Upper lobe of left lung (tissue), 6 donors: ENCODE measurements at regions not wholly inside any gene's neighbourhood (a gene's known extent, or its start where the extent isn't known, plus 50 kb on each side); places are given as distances from the start of the nearest gene placed in this dataset.

Experiments used
- ATAC-seq, 2 donors: fragments of 200-7000 bp; cut with Tn5 transposase; one replicate each; pipeline ENCODE4 v1.9.1; 2022; ENCODE audit warnings: mild to moderate bottlenecking in 2 of 2, moderate library complexity in 2 of 2; ENCODE audit not compliant: low FRiP score in 2 of 2
- DNase-seq, 2 donors: peaks; one replicate each; pipeline ENCODE4 v3.0.0-alpha.2; 2019 to 2020
- H3K27ac ChIP-seq, 4 donors: fragments of 200-600 bp; sonication (generic); one replicate each; pipeline ENCODE4 v1.5.1; 2016 to 2019
- H3K27me3 ChIP-seq, 4 donors: fragments of 200-600 bp; sonication (generic); one replicate each; pipeline ENCODE4 v1.5.1; 2017 to 2019
- H3K36me3 ChIP-seq, 4 donors: fragments of 200-600 bp; sonication (generic); one replicate each; pipeline ENCODE4 v1.5.1; 2016 to 2019
- H3K4me1 ChIP-seq, 4 donors: fragments of 200-600 bp; sonication (generic); one replicate each; pipeline ENCODE4 v1.5.1; 2018 to 2019
- H3K4me3 ChIP-seq, 4 donors: fragments of 200-600 bp; sonication (generic); one replicate each; pipeline ENCODE4 v1.5.1; 2017 to 2019; ENCODE audit warnings: mild to moderate bottlenecking in 2 of 4, moderate library complexity in 1 of 4
- H3K9me3 ChIP-seq, 4 donors: fragments of 200-600 bp; sonication (generic); one replicate each; pipeline ENCODE4 v1.5.1; 2018 to 2019
- CTCF ChIP-seq, 6 experiments: fragments of 450-650 bp in 4 of 6; fragments of 200-600 bp in 2 of 6; sonication (generic) in 2 of 6; IDR thresholded peaks; one replicate each; pipeline ENCODE4 v1.5.1; 2016 to 2019; ENCODE audit warnings: antibody characterized with exemption in 6 of 6
- EP300 ChIP-seq, 4 donors: sonication (generic); formaldehyde crosslinking; IDR thresholded peaks; one replicate each; pipeline ENCODE4 v1.5.1; 2017; ENCODE audit warnings: antibody characterized with exemption in 4 of 4, control low read depth in 2 of 4
- POLR2A ChIP-seq, 4 donors: fragments of 450-650 bp; IDR thresholded peaks; one replicate each; pipeline ENCODE4 v1.5.1; 2016 to 2017; ENCODE audit warnings: antibody characterized with exemption in 4 of 4, mild to moderate bottlenecking in 2 of 4
- POLR2AphosphoS5 ChIP-seq, 2 donors: sonication (generic); formaldehyde crosslinking; IDR thresholded peaks; one replicate each; pipeline ENCODE4 v1.5.1; 2017; ENCODE audit warnings: antibody characterized with exemption in 2 of 2
- WGBS, 2 donors: methylation state at CpG; one replicate each; pipeline ENCODE4 v1.1.5; 2017 to 2018; 5-methylcytosine and 5-hydroxymethylcytosine counted together
- donor health status: DM: no; HTN: no; CAD: no; lungs with moderate emphysema.
- donor health status: DM: no; HTN: yes; CAD: no; lungs with severe emphysema.

- Histone ChIP-seq H3K27ac (no peak overlapping the region), H3K4me3 (no peak overlapping the region), H3K4me1 (no peaks in the 10 kb centered on the region), H3K9me3 (no peaks in the 10 kb centered on the region), H3K36me3 (no peaks in the 10 kb centered on the region), H3K27me3 (no peaks in the 10 kb centered on the region)
- ATAC-seq (no peak), DNase-seq (no peak)
- no peak for TF ChIP-seq EP300 (IDR thresholded peaks at IDR 0.05)
- no peak for TF ChIP-seq CTCF (IDR thresholded peaks at IDR 0.05)
- TF ChIP-seq POLR2AphosphoS5 (IDR thresholded peaks at IDR 0.05), result no peak
- TF ChIP-seq POLR2A (IDR thresholded peaks at IDR 0.05), result no peak
- WGBS, 2 donors, result 89 to 95% methylated on average over 2 of the region's 2 CpGs
Measured at GRCh38 chr10:64534616-64535015, 1013.4 kb downstream of the REEP3 start.

DNA sequence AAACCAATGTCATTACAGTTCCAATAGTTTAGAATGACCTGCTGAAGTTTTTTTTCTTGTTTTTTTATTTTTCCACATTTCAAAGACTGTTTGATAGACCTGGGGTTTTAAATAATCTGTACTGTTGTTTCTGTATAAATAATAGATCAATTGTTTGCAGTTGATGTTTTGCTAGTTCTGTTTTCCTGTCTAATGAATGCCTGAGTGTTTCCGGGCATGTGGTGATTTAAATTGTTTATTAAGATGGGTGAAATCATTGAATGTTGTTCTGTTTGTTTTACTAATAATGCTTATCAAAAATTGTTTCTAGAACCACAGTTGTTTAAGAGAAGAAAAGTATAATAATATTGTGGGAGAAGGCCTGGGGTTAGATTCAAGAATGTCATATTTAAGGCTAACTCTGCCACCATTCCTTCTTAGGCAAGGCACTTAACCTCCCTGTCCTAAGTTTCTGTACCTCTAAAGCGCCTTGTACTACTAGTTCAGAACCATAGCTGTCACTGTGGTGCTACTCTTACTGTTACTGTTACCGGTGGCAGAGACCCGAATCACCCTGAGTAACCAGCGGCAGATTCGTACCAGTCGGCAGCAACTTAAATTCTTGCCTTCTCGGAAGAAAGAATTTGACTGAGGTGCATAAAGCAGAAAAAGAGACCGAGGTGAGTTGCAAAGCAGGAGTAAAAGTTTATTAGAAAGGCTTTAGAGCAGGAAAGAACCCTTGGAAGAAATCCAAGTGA, 1014.1 kb downstream of the REEP3 start:
- H3K4me1 ChIP-seq, result no peaks in the 10 kb centered on the region
- no peak overlapping the region for H3K27ac ChIP-seq
- ATAC-seq, result no peak
- no peak overlapping the region for H3K4me3 ChIP-seq
- H3K36me3 ChIP-seq, result no peaks in the 10 kb centered on the region
- H3K27me3 ChIP-seq, result no peaks in the 10 kb centered on the region
- no peak for DNase-seq
- WGBS, 2 donors, result 81 to 89% methylated on average over 9 of the region's 9 CpGs
- no peak for TF ChIP-seq POLR2A (IDR thresholded peaks at IDR 0.05)
- no peak for TF ChIP-seq POLR2AphosphoS5 (IDR thresholded peaks at IDR 0.05)
- no peak for TF ChIP-seq EP300 (IDR thresholded peaks at IDR 0.05)
- TF ChIP-seq CTCF (IDR thresholded peaks at IDR 0.05), result no peak
- H3K9me3 ChIP-seq, result no peaks in the 10 kb centered on the region

- no peaks in the 10 kb centered on the region for H3K4me1 ChIP-seq
- H3K4me3 ChIP-seq, result no peak overlapping the region
- DNase-seq (no peak), ATAC-seq (no peak)
- no peaks in the 10 kb centered on the region for H3K27me3 ChIP-seq
- no peak overlapping the region for H3K27ac ChIP-seq
- TF ChIP-seq CTCF (IDR thresholded peaks at IDR 0.05), result no peak
- TF ChIP-seq POLR2A (IDR thresholded peaks at IDR 0.05), result no peak
- no peak for TF ChIP-seq POLR2AphosphoS5 (IDR thresholded peaks at IDR 0.05)
- no peak for TF ChIP-seq EP300 (IDR thresholded peaks at IDR 0.05)
- no peaks in the 10 kb centered on the region for H3K36me3 ChIP-seq
- H3K9me3 ChIP-seq, result no peaks in the 10 kb centered on the region
Measured at GRCh38 chr10:64537112-64537511, 1015.9 kb downstream of the REEP3 start.

DNA sequence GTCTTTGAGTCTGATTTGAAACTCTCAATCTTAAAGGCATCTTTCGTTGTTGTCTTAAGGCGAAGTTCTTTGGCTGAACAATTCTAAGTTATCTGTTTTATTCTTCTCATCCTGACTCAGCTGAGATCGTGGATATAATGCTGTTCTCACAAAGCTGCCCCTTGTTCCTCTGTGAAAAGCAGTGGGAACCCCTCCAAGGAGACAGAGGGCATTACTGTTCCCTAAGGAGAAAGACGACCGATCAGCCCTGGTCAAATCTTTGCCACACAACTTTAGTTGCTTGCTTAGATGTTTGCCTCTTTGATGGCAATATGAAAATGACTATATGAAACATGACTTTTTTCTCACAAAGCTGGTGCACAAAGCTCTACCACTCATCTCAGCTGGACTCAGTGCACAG, 1016.7 kb downstream of the REEP3 start:
- H3K9me3 ChIP-seq, result no peaks in the 10 kb centered on the region
- no peaks in the 10 kb centered on the region for H3K4me1 ChIP-seq
- H3K36me3 ChIP-seq, result no peaks in the 10 kb centered on the region
- no peak overlapping the region for H3K4me3 ChIP-seq
- H3K27ac ChIP-seq, result no peak overlapping the region
- H3K27me3 ChIP-seq, result no peaks in the 10 kb centered on the region
- ATAC-seq, result no peak
- TF ChIP-seq POLR2A (IDR thresholded peaks at IDR 0.05) (no peak), POLR2AphosphoS5 (IDR thresholded peaks at IDR 0.05) (no peak), CTCF (IDR thresholded peaks at IDR 0.05) (no peak), EP300 (IDR thresholded peaks at IDR 0.05) (no peak)
- no peak for DNase-seq
- 82 to 87% methylated on average over 5 of the region's 5 CpGs for WGBS, 2 donors

DNA sequence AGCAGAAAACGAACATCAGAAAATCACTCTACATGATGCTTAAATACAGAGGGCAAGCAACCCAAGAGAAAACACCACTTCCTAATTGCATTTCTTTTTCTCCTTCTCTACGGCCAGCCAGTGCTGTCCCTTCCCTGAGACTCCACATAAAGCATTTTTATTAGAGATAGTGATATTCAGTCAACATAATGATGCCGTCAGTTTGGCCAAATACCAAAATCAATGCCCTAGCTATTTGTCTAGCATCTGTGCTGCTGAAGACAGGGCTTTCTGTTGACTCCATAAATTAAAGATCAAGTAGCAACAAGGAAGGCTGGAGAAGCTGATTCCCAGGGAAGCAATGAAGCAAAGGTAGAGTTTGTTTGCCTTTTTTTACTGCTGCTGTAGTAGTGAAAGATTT, 1024.9 kb downstream of the REEP3 start:
- ATAC-seq (no peak), DNase-seq (no peak)
- Histone ChIP-seq H3K4me1 (no peaks in the 10 kb centered on the region), H3K36me3 (no peaks in the 10 kb centered on the region), H3K9me3 (no peaks in the 10 kb centered on the region), H3K27ac (no peak overlapping the region), H3K4me3 (no peak overlapping the region), H3K27me3 (no peaks in the 10 kb centered on the region)
- 74% methylated on average over 3 of the region's 3 CpGs for WGBS, 2 donors
- TF ChIP-seq POLR2A (IDR thresholded peaks at IDR 0.05) (no peak), POLR2AphosphoS5 (IDR thresholded peaks at IDR 0.05) (no peak), CTCF (IDR thresholded peaks at IDR 0.05) (no peak), EP300 (IDR thresholded peaks at IDR 0.05) (no peak)
